GM18867 (cell line): ENCODE measurements at regions not wholly inside any gene's neighbourhood (a gene's known extent, or its start where the extent isn't known, plus 50 kb on each side); places are given as distances from the start of the nearest gene placed in this dataset.

ENCODE experiments used
- ATAC-seq: cut with Tn5 transposase; IDR thresholded peaks from one replicate; pipeline ENCODE4 v1.9.1; 2021; ENCODE audit warnings: mild to moderate bottlenecking, moderate library complexity; ENCODE audit not compliant: unreplicated experiment

- no peak for ATAC-seq
Measured at GRCh38 chr4:54487491-54487890, 170.3 kb upstream of the KIT start.

DNA sequence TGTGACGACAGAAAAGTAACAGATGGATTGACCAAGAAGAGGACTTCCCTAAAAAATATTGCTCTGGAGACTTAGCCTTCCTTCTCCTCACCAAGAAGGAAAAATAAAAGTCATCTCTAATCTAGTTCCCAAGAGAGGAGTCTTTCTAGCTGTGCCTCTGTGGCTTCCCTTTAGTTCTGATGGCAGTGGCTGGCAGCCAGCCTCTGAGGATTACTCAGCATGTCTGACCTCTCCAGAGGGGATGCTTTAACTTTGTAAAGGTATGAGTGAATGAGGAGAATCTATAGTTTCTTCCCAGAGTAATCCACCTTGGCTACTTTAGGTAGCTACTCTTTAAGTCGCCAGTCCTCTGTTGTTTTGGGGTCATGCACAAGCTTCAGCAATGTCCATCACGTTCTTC is 163.9 kb upstream of the KIT start:
- ATAC-seq, result no peak

DNA sequence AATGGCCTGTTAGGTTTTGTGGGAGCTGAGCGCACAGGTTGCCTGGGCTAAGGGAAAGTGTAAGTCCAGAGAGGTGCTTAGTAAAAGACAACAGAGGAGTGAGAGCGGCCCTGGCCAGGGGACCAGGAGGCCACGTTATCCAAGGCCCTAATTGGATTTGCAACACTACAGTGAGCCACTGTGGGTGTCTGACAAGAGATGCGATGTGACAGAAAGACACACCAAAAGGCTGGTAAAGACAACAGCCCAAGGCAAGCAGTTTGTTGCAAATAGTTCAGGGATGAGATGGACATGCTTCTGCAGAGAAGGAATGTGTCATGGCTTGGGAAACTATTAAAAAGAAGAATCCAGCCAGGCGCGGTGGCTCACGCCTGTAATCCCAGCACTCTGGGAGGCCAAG is 162.7 kb upstream of the KIT start:
- ATAC-seq, result no peak

DNA sequence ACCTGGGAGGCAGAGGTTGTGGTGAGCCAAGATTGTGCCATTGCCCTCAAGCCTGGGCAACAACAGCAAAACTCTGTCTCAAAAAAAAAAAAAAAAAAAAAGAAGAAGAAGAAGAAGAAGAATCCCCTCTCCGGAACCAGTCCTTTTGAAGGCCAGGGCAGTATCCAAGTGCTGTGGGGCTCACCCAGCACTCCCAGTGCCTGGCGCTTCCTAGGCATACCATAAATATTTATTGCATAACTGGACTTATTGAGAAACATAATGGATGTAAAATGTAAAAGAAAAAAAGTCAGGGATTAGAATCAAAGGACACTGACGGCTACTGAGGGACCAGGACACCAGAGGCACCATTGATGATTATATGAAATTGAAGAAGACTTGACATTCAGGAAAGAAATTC is 162.1 kb upstream of the KIT start:
- no peak for ATAC-seq

GRCh38 chr4:54496412-54496811 is 161.3 kb upstream of the KIT start:
- no peak for ATAC-seq

DNA sequence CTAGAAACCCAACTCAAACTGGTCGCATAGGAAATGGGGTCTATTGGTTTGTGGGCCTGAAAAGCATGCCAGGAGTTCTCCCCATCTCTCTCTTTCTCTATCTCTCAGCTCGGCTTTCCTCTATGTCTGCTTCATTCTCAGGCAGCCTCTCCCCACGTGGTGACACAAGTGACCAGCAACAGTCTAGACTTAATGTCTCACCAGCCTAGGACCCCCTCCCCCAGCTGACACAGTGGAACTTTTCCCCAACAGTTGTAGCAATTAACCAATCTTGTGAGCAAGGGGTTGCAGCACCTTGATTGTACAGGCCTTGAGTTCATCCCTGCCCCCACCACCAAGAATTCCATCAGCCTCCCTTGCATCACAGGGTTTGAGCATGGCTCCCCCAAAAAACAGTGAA is 159.8 kb upstream of the KIT start:
- ATAC-seq, result no peak

DNA sequence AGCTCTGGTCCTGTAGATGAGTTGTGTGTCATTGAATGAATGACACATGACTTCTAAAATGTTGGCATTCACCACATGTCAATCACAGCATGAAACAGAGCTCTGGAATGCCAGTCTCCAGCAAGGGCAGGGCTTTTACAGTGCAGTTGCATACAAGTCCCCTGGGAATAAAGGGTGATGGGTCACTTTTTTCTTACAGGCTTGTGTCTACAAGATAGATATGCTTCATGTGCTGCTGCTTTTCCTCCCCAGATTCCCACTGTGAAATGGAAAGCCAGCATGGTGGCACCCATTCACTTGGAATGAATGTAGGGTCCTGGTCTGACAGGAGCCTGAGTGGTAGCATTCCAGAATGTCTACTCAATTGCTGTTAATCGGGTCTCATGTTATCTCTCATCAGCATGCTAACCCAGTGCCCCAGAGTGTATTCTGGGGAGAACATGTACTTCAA is 159.1 kb upstream of the KIT start:
- ATAC-seq, result no peak

- no peak for ATAC-seq
Measured at GRCh38 chr4:54499308-54500074, 158.3 kb upstream of the KIT start.

DNA sequence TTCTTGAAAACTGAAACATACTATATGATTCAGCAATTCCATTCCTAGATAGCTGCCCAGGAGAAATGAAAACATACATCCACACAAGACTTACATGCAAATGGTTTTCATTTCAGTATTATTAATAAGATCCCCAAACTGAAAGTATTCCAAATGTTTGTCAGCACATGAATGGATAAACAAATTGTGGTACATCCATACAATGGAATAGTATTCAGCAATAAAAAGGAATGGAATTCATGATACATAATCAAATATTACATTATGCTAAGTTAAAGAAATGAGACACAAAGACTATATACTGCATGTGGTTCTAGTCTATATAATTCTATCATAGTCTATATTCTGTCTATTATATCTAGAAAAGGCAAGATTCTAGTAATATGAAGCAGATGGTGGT is 152.4 kb upstream of the KIT start:
- ATAC-seq, result no peak

DNA sequence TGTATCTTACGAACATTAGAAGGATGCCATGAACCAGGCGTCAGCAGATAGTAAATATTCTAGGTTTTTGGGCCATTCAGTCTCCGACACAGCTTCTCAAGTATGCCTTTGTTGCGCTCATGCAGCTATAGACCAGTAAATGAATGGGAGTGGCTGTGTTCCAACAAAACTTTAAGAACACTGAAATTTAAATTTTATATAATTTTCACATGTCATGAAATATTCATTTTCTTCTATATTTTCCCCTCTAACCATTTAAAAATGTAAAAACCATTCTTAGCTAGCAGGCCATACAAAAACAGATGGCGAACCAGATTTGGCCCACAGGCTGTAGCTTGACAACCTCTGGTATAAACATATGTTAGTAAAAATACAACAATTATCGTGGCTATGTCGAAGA is 151.8 kb upstream of the KIT start:
- no peak for ATAC-seq

DNA sequence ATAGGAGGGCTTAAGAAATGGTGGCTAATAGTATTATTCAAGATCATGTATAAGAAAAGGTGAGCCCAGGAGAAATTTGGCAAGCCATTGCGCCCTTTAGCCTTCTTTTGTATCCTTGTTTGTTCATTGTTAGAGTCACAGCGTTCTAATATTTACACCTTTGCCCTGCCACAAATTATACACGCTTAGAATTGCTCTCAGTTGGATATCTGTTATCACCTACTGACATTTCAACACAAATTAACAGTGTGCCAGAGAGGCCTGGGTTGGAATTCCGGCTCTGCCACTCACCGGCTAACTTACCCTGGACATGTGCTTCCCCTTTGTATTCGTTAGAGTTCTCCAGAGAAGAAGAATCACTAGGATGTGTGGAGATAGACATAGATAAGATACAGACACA is 148.7 kb upstream of the KIT start:
- no peak for ATAC-seq

DNA sequence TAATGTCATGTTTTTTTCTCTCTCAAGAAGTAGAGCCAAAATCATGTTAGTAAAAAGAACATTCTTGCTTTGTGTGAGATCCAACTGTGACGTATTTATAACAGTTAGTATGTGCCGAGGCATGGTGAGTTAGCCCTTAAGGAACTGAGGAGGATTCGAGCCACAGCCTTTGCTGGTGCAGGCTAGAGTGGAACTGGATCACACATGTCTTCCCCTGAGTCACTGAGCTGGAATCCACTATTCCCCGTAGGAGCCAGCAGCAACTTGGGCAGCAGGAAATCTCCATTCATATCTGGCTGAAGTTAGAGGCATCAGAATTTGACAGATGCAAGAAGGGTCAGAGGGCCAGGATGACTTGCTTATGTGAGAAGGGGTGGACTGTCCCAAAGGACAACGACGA is 144.6 kb upstream of the KIT start:
- ATAC-seq, result no peak

DNA sequence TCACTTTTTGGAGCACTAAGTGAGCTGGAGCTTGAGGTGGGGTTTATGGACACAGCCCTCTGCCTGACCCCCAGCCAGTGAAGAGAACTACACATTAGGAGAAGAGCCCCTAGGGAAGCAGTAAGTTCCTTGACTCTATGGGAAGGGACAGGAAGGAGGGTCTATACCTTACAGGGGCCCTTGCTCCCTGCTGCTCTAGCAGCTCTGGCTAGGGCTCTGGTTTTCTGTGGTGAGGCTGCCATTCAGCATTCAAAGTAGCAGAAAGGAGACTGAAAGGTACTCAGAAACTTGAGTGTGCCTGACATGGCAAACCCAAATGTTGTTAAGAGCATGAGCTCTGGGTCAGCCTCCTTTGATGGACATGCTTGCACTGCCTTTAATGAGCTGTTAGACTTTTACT is 144.0 kb upstream of the KIT start:
- ATAC-seq, result no peak

- no peak for ATAC-seq
Measured at GRCh38 chr4:54516556-54517215, 141.1 kb upstream of the KIT start.

- ATAC-seq, result no peak
Measured at GRCh38 chr4:54517781-54518444, 139.8 kb upstream of the KIT start.

DNA sequence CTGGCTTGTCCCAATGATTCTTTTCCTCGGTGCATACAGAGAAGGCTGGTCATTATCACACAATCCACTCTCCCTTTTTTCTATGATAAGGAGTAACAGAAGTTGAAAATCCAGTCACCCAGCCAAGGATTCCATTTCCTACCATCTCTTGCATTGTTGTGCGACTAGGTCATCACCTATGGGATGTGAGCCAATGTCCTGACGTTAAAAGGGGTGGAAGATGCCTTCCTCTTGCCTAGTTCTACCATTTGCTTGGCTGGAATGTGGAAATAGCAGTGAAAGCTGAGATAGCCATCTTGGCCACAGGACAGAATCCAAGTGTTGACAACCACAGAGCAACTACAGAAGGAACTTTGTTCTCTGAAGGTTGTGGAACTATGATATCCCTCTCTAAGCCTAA is 132.2 kb upstream of the KIT start:
- ATAC-seq, result no peak

DNA sequence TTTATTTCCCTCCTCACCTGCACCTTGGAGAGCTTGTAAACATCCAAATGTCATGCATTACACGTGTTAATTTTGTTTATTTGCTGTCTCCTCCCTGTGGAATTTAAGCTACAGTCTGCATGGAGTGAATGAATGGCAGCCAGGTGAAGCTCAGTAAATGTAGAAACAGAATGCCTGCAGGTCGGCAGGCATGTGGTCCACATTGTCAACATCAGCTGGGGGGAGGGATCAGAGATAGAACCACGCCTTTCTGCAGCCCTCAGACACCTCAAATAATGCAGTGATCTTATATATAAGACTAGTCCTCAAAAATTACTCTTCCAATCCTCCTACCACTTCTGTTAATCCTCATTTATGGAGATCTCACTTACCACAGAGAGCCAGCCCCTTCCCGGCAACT is 131.2 kb upstream of the KIT start:
- ATAC-seq, result no peak

DNA sequence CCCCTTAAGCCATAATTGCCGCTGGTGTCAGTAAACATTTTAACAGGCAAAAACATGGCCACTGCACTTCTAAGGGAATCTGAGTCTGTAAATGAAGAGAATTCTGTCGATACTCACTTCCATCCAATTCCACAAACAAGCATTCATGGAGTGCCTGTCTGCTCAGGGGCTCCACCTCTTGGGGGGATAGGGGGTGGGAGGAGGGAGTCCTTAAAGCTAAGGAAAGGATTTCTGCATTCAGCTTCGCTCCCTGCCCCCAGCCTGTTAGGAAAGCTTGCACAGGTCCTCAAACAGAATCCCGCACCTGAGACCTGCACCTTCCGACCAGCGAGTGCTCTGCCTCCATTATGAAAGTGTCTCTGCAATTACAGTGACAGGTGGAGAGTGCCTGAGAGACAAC is 130.2 kb upstream of the KIT start:
- ATAC-seq, result no peak

DNA sequence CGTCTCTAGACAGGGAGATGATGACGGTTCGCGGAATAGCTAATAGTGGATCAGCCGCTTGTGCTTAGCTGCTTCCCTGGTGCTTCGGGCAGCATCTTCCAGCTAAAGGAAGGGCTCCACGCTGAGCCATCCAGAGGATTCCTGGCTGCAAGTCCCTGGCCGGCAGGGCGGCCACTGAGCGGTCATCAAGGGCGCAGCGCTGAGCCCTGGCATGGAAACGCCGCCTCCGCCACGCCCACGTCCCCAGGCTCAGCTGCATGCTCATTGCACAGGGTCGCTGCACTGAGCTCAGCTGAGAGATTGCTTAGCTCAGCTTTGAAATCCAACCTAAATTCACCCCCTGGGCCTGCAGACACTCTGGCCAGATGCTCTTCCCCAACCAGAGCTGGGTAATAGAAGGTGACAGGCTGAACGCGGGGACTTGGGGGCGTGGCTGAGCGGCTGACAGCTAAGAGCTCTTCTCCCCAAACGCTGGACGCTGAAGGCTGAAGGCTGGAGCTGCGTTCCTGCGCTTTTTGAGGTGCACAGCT is 118.2 kb upstream of the KIT start:
- peak; percentile 41 for ATAC-seq

DNA sequence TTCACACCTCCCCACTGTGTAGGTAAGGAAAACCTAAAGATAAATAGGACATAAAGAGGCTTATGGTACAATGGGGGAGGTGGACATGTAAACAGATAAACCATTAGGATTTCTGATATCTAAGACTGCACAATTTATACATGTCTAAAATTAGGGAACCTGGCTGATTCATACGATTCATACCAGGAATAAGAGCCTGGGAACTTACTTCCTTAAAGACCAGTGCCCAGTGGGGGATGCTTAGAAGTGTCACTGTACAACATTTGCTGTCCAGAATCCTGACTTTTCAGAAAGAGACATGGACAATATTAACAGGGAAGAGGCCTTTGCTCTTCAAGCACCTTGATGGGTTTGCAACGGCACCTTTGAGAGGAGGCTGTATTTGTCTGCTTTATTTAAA is 116.8 kb upstream of the KIT start:
- no peak for ATAC-seq

GRCh38 chr4:54541426-54542118 is 116.2 kb upstream of the KIT start:
- ATAC-seq, result no peak

DNA sequence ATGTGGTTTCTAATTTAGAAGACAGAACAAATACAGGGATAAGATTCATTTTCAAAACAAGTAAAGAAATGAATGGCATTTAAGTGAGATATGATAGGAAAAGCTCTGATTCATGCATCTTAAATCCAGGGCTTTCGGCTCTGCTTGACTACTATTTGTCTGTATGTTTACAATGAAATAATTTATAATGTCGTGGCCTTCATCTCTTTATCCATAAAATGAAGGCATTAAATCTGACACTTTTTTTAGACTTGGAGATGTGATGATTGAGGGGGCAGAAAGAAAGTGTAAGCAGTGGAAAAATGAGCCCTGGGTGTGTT is 115.7 kb upstream of the KIT start:
- ATAC-seq, result no peak
